Esophagus muscularis mucosa (tissue), 4 donors: ENCODE measurements at regions not wholly inside any gene's neighbourhood (a gene's known extent, or its start where the extent isn't known, plus 50 kb on each side); places are given as distances from the start of the nearest gene placed in this dataset.

Source experiments
- DNase-seq: peaks from one replicate; pipeline ENCODE4 v3.0.0-alpha.2; 2017; ENCODE audit errors: extremely low spot score
- H3K27ac ChIP-seq, 4 donors: fragments of 200-600 bp; sonication (generic); replicated peaks in 1 of 4; 1 replicate in 3 of 4; 2 replicates in 1 of 4; pipeline ENCODE4 v1.5.1; 2016 to 2019; ENCODE audit warnings: mild to moderate bottlenecking in 1 of 4
- H3K27me3 ChIP-seq, 4 donors: fragments of 200-600 bp; sonication (generic); one replicate each; pipeline versions ENCODE4 v1.5.1 to v1.6.0; 2016 to 2019
- H3K36me3 ChIP-seq, 4 donors: fragments of 200-600 bp; sonication (generic); one replicate each; pipeline ENCODE4 v1.5.1; 2016 to 2019
- H3K4me1 ChIP-seq, 4 donors: fragments of 200-600 bp; sonication (generic); one replicate each; pipeline ENCODE4 v1.5.1; 2016 to 2019
- H3K4me3 ChIP-seq, 4 donors: fragments of 200-600 bp; sonication (generic); 1 replicate in 2 of 4; 2 replicates in 2 of 4; pipeline ENCODE4 v1.5.1; 2016 to 2019; ENCODE audit warnings: mild to moderate bottlenecking in 4 of 4, moderate library complexity in 1 of 4
- H3K9me3 ChIP-seq, 4 donors: fragments of 200-600 bp; sonication (generic); 1 replicate in 3 of 4; 2 replicates in 1 of 4; pipeline ENCODE4 v1.5.1; 2016 to 2019
- EP300 ChIP-seq: sonication (generic); formaldehyde crosslinking; IDR thresholded peaks from one replicate; pipeline ENCODE4 v1.6.1; 2017; ENCODE audit warnings: antibody characterized with exemption
- POLR2A ChIP-seq: fragments of 450-650 bp; IDR thresholded peaks from one replicate; pipeline ENCODE4 v1.6.1; 2017; ENCODE audit warnings: antibody characterized with exemption, moderate library complexity, mild to moderate bottlenecking, low read depth
- POLR2AphosphoS5 ChIP-seq, 2 donors: sonication (generic); formaldehyde crosslinking; IDR thresholded peaks; one replicate each; pipeline ENCODE4 v1.6.1; 2017; ENCODE audit warnings: antibody characterized with exemption in 2 of 2
- WGBS: methylation state at CpG from one replicate; pipeline ENCODE4 v1.1.5; 2018; 5-methylcytosine and 5-hydroxymethylcytosine counted together
- intact Hi-C: fragments of 100-400 bp; cut with DNase I; formaldehyde crosslinking; loops from one replicate; pipeline ENCODE4 v1.15.1; 2023
- TF ChIP-seq, protein P1 (sequence below), 3 experiments: fragments of 200-600 bp in 2 of 3; fragments of 450-650 bp in 1 of 3; sonication (generic) in 2 of 3; IDR thresholded peaks; one replicate each; pipeline ENCODE4 v1.5.1; 2017 to 2019; ENCODE audit warnings: antibody characterized with exemption in 3 of 3, mild to moderate bottlenecking in 2 of 3, moderate library complexity in 1 of 3

DNA sequence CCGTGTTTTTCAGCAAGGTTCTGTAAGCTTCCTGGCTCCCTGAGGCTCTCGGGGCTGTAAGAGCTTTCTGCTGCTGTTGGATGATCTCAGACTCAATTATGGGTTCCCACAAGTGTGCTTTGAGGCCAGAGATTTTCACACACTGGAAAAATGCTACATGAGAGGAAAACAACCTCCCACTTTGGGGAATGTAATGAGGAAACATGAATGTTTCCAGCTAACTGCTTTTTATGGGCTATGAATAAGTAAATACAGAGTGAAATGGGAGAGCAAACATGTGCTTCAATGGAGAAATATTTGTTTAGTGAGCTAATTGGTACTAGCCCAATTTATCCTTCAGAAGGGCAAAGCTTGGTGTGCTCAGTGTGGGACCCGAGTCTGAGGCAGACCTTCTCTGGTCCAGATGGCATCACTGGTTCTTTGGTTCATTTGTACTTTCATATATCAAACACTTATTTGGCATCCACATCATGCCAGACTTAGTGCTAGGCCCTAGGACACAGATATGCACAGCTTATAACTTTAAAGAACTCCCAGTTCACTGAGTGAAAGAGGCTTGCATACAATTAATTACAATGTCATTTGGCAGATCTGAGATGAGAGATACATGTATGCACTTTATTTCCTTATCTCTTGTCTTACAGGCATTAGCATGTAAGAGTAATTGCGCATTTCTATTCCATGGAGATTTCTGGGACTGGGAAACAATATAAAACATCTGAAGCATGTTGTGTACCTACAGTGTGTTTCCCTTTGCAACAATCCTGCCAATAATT, 248.8 kb downstream of the RDH14 start:
- Histone ChIP-seq H3K27ac (no peak overlapping the region), H3K4me3 (no peak overlapping the region), H3K27me3 (no peaks in the 10 kb centered on the region), H3K9me3 (no peaks in the 10 kb centered on the region), H3K36me3 (no peaks in the 10 kb centered on the region), H3K4me1 (no peaks in the 10 kb centered on the region)
- no peak for DNase-seq
- intact Hi-C loops: no loop called here
- TF ChIP-seq POLR2AphosphoS5 (IDR thresholded peaks at IDR 0.05): no peak
- TF ChIP-seq POLR2A: no peak
- no peak for TF ChIP-seq EP300
- TF ChIP-seq, protein P1, sequence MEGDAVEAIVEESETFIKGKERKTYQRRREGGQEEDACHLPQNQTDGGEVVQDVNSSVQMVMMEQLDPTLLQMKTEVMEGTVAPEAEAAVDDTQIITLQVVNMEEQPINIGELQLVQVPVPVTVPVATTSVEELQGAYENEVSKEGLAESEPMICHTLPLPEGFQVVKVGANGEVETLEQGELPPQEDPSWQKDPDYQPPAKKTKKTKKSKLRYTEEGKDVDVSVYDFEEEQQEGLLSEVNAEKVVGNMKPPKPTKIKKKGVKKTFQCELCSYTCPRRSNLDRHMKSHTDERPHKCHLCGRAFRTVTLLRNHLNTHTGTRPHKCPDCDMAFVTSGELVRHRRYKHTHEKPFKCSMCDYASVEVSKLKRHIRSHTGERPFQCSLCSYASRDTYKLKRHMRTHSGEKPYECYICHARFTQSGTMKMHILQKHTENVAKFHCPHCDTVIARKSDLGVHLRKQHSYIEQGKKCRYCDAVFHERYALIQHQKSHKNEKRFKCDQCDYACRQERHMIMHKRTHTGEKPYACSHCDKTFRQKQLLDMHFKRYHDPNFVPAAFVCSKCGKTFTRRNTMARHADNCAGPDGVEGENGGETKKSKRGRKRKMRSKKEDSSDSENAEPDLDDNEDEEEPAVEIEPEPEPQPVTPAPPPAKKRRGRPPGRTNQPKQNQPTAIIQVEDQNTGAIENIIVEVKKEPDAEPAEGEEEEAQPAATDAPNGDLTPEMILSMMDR (IDR thresholded peaks at IDR 0.05): no peak
- WGBS: 67% methylated on average over 4 of the region's 4 CpGs

DNA sequence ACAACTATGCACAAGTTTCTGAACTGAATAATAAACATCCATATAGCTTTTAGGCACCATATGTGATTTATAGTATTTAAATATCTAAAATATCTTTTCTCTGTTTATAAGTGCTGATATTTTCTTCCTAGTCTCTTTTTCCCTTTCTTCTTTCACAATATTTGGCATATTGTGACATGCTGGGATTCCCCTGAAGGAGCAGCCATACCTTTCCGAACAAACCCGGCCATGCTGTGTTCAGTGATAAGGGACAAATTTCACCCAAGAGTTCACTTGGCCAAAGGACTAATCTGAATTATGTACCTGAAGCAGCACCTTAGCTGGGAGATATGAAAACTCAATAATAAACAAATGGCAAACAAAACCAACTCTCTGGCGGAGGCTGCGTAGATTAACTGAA, 250.8 kb downstream of the RDH14 start:
- H3K9me3 ChIP-seq: no peaks in the 10 kb centered on the region
- H3K27me3 ChIP-seq: no peaks in the 10 kb centered on the region
- no peak overlapping the region for H3K27ac ChIP-seq
- 92% methylated on average over 4 of the region's 4 CpGs for WGBS
- H3K4me1 ChIP-seq: no peaks in the 10 kb centered on the region
- no peak overlapping the region for H3K4me3 ChIP-seq
- no peak for TF ChIP-seq POLR2AphosphoS5 (IDR thresholded peaks at IDR 0.05)
- TF ChIP-seq POLR2A: no peak
- TF ChIP-seq, protein P1 (IDR thresholded peaks at IDR 0.05): no peak
- TF ChIP-seq EP300: no peak
- no peaks in the 10 kb centered on the region for H3K36me3 ChIP-seq
- intact Hi-C loops: no loop called here
- DNase-seq: no peak

DNA sequence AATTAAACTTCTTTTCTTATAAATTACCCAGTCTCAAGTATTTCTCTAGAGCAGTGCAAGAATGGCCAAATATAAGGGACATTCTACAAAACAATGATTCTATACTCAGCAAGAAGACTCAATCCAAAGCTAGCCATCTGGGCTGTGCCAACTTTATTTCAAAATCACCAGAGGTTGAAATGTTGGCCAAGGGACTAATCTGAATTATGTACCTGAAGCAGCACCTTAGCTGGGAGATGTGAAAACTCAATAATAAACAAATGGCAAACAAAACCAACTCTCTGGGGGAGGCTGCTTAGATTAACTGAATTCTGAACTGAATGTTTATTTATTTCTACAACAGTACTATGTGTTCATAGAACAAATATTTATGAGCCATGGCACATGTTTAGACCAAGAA, 251.3 kb downstream of the RDH14 start:
- no peaks in the 10 kb centered on the region for H3K9me3 ChIP-seq
- H3K4me1 ChIP-seq: no peaks in the 10 kb centered on the region
- intact Hi-C loops: no loop called here
- H3K36me3 ChIP-seq: no peaks in the 10 kb centered on the region
- no peak overlapping the region for H3K27ac ChIP-seq
- no peak overlapping the region for H3K4me3 ChIP-seq
- no peak for DNase-seq
- no peaks in the 10 kb centered on the region for H3K27me3 ChIP-seq
- TF ChIP-seq EP300 (no peak), POLR2A (no peak), POLR2AphosphoS5 (IDR thresholded peaks at IDR 0.05) (no peak)
- TF ChIP-seq, protein P1 (IDR thresholded peaks at IDR 0.05): no peak

DNA sequence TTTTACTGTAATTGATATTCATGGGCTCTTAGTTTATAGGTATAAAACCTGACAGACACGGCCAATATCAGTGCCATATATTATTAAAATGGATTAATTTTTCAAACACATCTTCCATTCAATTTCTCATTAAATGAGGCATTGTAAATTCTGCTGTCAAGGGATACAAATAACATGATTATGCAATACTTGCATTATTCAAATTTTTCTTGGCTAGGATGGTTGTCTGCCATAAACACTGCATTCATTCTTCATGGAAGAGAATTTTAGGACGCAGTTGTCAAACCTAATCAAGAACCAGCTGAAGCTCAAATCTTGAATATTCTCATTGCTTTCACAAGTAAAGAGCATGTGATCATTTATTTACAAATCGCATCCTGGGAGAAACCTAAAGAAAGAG, 255.6 kb downstream of the RDH14 start:
- H3K27ac ChIP-seq: no peak overlapping the region
- intact Hi-C loops: no loop called here
- TF ChIP-seq POLR2AphosphoS5 (IDR thresholded peaks at IDR 0.05): no peak
- TF ChIP-seq, protein P1 (IDR thresholded peaks at IDR 0.05): no peak
- TF ChIP-seq POLR2A: no peak
- TF ChIP-seq EP300: no peak
- H3K36me3 ChIP-seq: no peaks in the 10 kb centered on the region
- 91% methylated on average over 3 of the region's 3 CpGs for WGBS
- H3K4me3 ChIP-seq: no peak overlapping the region
- H3K4me1 ChIP-seq: no peaks in the 10 kb centered on the region
- no peaks in the 10 kb centered on the region for H3K9me3 ChIP-seq
- H3K27me3 ChIP-seq: no peaks in the 10 kb centered on the region
- no peak for DNase-seq
